T-helper 22 cell (primary cell): ENCODE measurements at regions not wholly inside any gene's neighbourhood (a gene's known extent, or its start where the extent isn't known, plus 50 kb on each side); places are given as distances from the start of the nearest gene placed in this dataset.

Experiments used
- DNase-seq: peaks from one replicate; pipeline ENCODE4 v3.0.0-alpha.2; 2020; ENCODE audit warnings: low read depth

GRCh38 chr13:104206450-104207044 is 1140.3 kb upstream of the SLC10A2 start:
- DNase-seq: no peak

- no peak for DNase-seq
These were observed 1138.0 kb upstream of the SLC10A2 start for GRCh38 chr13:104204177-104204576.

- DNase-seq: no peak
These were observed 1132.6 kb upstream of the SLC10A2 start for GRCh38 chr13:104198801-104199200.

- no peak for DNase-seq
These were observed 1130.4 kb upstream of the SLC10A2 start for GRCh38 chr13:104196611-104197010.

GRCh38 chr13:104181526-104182231 is 1115.5 kb upstream of the SLC10A2 start:
- DNase-seq: no peak

GRCh38 chr13:104170980-104171555 is 1104.9 kb upstream of the SLC10A2 start:
- DNase-seq: no peak

- DNase-seq: no peak
These were observed 1097.8 kb upstream of the SLC10A2 start for GRCh38 chr13:104163866-104164630.

GRCh38 chr13:104160536-104160935 is 1094.3 kb upstream of the SLC10A2 start:
- no peak for DNase-seq

- no peak for DNase-seq
These were observed 1077.7 kb upstream of the SLC10A2 start for GRCh38 chr13:104143760-104144416.

- no peak for DNase-seq
These were observed 1074.3 kb upstream of the SLC10A2 start for GRCh38 chr13:104140552-104140951.

GRCh38 chr13:104137416-104137815 is 1071.2 kb upstream of the SLC10A2 start:
- no peak for DNase-seq

GRCh38 chr13:104132849-104133248 is 1066.6 kb upstream of the SLC10A2 start:
- no peak for DNase-seq

- no peak for DNase-seq
These were observed 1047.9 kb upstream of the SLC10A2 start for GRCh38 chr13:104114101-104114500.

GRCh38 chr13:104111031-104111430 is 1044.8 kb upstream of the SLC10A2 start:
- DNase-seq: no peak

GRCh38 chr13:104106705-104107393 is 1040.6 kb upstream of the SLC10A2 start:
- DNase-seq: no peak

- DNase-seq: no peak
These were observed 1039.5 kb upstream of the SLC10A2 start for GRCh38 chr13:104105418-104106355.

GRCh38 chr13:104099750-104100149 is 1033.5 kb upstream of the SLC10A2 start:
- DNase-seq: no peak

- no peak for DNase-seq
These were observed 1032.2 kb upstream of the SLC10A2 start for GRCh38 chr13:104098421-104098820.

- DNase-seq: no peak
These were observed 1020.5 kb upstream of the SLC10A2 start for GRCh38 chr13:104086759-104087158.

GRCh38 chr13:104086210-104086609 is 1020.0 kb upstream of the SLC10A2 start:
- DNase-seq: no peak
